ENCODE measurements at regions not wholly inside any gene's neighbourhood (a gene's known extent, or its start where the extent isn't known, plus 50 kb on each side); places are given as distances from the start of the nearest gene placed in this dataset.

DNA sequence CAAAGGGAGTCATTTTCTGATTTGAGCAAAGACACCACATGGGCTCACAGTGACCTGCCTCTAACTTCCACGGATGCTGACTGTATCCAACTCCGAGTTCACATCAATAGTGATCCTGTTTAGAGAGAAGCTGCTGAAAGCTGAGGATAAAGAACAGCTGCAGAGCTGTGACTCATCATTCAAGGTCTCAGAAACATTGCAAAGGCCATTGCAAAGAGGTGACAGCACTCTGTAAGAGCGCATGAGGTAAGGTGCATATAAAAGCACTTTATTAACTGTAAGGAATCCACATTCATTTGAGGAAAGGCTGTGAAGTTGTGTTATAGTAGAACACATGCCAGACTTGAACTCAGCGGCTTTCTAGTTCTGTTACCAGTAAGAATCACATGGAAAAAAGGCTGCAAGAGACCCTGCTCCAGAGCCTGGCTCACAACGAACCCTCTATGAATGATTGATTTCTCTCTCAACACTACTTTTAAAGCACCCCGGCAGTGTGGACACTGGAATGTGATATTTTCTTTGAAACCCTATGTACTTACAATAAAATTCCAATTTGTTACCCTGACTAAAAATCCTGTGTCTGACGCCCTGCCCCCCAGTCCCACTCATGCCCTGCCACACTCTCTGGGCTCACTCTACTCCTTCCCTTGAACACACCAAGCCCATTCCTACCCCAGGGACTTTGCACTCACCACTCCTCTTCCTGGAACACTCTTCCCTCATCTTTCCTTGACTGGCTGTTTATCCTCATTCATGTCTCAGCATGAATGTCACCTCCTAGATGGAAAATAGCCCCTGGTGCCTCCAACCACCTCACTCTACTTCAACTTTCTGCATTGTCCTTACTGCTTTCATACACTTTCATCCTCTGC is 111.2 kb downstream of the LSM3 start:
- no peaks in the 10 kb centered on the region for H3K27me3 ChIP-seq (ENCODE audit: insufficient read depth, low read length)
- H3K27ac ChIP-seq (ENCODE audit: low read depth, low read length, poor library complexity, severe bottlenecking) = no peak overlapping the region
- no peaks in the 10 kb centered on the region for H3K36me3 ChIP-seq (ENCODE audit: insufficient read depth, low read length)
- H3F3A ChIP-seq (ENCODE audit: insufficient read depth, low read length) = no peaks in the 10 kb centered on the region
- H3K9me2 ChIP-seq (ENCODE audit: low read depth, low read length) = no peaks in the 10 kb centered on the region
- H3K4me3 ChIP-seq (ENCODE audit: low read depth, low read length, poor library complexity, severe bottlenecking) = no peak overlapping the region
- H2AFZ ChIP-seq (ENCODE audit: low read length) = no peak overlapping the region
- no peaks in the 10 kb centered on the region for H3K4me1 ChIP-seq (ENCODE audit: insufficient read depth, low read length, severe bottlenecking)
- no peak overlapping the region for H3K9ac ChIP-seq (ENCODE audit: low read length)
- no peak overlapping the region for H3K4me2 ChIP-seq (ENCODE audit: low read length)
- no peaks in the 10 kb centered on the region for H3K9me3 ChIP-seq (ENCODE audit: low read length)
- TF ChIP-seq EZH2 (IDR thresholded peaks at IDR 0.05; ENCODE audit: borderline replicate concordance, low read length) = no peak
- TF ChIP-seq, protein P1, sequence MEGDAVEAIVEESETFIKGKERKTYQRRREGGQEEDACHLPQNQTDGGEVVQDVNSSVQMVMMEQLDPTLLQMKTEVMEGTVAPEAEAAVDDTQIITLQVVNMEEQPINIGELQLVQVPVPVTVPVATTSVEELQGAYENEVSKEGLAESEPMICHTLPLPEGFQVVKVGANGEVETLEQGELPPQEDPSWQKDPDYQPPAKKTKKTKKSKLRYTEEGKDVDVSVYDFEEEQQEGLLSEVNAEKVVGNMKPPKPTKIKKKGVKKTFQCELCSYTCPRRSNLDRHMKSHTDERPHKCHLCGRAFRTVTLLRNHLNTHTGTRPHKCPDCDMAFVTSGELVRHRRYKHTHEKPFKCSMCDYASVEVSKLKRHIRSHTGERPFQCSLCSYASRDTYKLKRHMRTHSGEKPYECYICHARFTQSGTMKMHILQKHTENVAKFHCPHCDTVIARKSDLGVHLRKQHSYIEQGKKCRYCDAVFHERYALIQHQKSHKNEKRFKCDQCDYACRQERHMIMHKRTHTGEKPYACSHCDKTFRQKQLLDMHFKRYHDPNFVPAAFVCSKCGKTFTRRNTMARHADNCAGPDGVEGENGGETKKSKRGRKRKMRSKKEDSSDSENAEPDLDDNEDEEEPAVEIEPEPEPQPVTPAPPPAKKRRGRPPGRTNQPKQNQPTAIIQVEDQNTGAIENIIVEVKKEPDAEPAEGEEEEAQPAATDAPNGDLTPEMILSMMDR (IDR thresholded peaks at IDR 0.05; ENCODE audit: low read length) = no peak
- H3K79me2 ChIP-seq (ENCODE audit: insufficient read depth, low read length) = no peaks in the 10 kb centered on the region
- no peaks in the 10 kb centered on the region for H4K20me1 ChIP-seq (ENCODE audit: insufficient read depth, low read length)

- Histone ChIP-seq H3F3A (ENCODE audit: insufficient read depth, low read length) (no peaks in the 10 kb centered on the region), H3K27me3 (ENCODE audit: insufficient read depth, low read length) (no peaks in the 10 kb centered on the region), H3K9ac (ENCODE audit: low read length) (no peak overlapping the region), H3K27ac (ENCODE audit: low read depth, low read length, poor library complexity, severe bottlenecking) (no peak overlapping the region), H3K9me2 (ENCODE audit: low read depth, low read length) (no peaks in the 10 kb centered on the region), H2AFZ (ENCODE audit: low read length) (no peak overlapping the region), H3K4me2 (ENCODE audit: low read length) (no peak overlapping the region), H3K9me3 (ENCODE audit: low read length) (no peaks in the 10 kb centered on the region), H3K36me3 (ENCODE audit: insufficient read depth, low read length) (no peaks in the 10 kb centered on the region), H4K20me1 (ENCODE audit: insufficient read depth, low read length) (no peaks in the 10 kb centered on the region), H3K4me1 (ENCODE audit: insufficient read depth, low read length, severe bottlenecking) (no peaks in the 10 kb centered on the region), H3K4me3 (ENCODE audit: low read depth, low read length, poor library complexity, severe bottlenecking) (no peak overlapping the region), H3K79me2 (ENCODE audit: insufficient read depth, low read length) (no peaks in the 10 kb centered on the region)
- TF ChIP-seq EZH2 (IDR thresholded peaks at IDR 0.05; ENCODE audit: borderline replicate concordance, low read length) = no peak
- TF ChIP-seq, protein P1 (IDR thresholded peaks at IDR 0.05; ENCODE audit: low read length) = no peak
Observed at GRCh38 chr3:14290631-14291385, 111.6 kb upstream of the SLC6A6 start.

- Histone ChIP-seq H3K79me2 (ENCODE audit: insufficient read depth, low read length) (no peaks in the 10 kb centered on the region), H3K4me1 (ENCODE audit: insufficient read depth, low read length, severe bottlenecking) (no peaks in the 10 kb centered on the region), H3K4me2 (ENCODE audit: low read length) (no peak overlapping the region), H2AFZ (ENCODE audit: low read length) (no peak overlapping the region), H3K27me3 (ENCODE audit: insufficient read depth, low read length) (peaks cover 6% of the 10 kb centered on the region; the same call in 1 of the 2 replicates), H3K9me2 (ENCODE audit: low read depth, low read length) (no peaks in the 10 kb centered on the region), H4K20me1 (ENCODE audit: insufficient read depth, low read length) (no peaks in the 10 kb centered on the region), H3K9me3 (ENCODE audit: low read length) (no peaks in the 10 kb centered on the region), H3K27ac (ENCODE audit: low read depth, low read length, poor library complexity, severe bottlenecking) (no peak overlapping the region), H3K36me3 (ENCODE audit: insufficient read depth, low read length) (no peaks in the 10 kb centered on the region), H3K4me3 (ENCODE audit: low read depth, low read length, poor library complexity, severe bottlenecking) (no peak overlapping the region), H3K9ac (ENCODE audit: low read length) (no peak overlapping the region), H3F3A (ENCODE audit: insufficient read depth, low read length) (no peaks in the 10 kb centered on the region)
- TF ChIP-seq, protein P1 (IDR thresholded peaks at IDR 0.05; ENCODE audit: low read length) = no peak
- no peak for TF ChIP-seq EZH2 (IDR thresholded peaks at IDR 0.05; ENCODE audit: borderline replicate concordance, low read length)
Observed at GRCh38 chr3:14295037-14295436, 107.4 kb upstream of the SLC6A6 start.
